Neural cell (in vitro differentiated cells): ENCODE measurements at regions not wholly inside any gene's neighbourhood (a gene's known extent, or its start where the extent isn't known, plus 50 kb on each side); places are given as distances from the start of the nearest gene placed in this dataset.

Experiments used
- H2AFZ ChIP-seq: fragments of 200-600, 300-800 bp; sonication (generic), shearing (Covaris generic); 2 replicates; pipeline ENCODE4 v1.6.0; 2014; ENCODE audit warnings: low read depth, mild to moderate bottlenecking, antibody characterized with exemption, low read length, moderate library complexity
- H3F3A ChIP-seq: fragments of 200-600 bp; shearing (Covaris generic); 2 replicates; pipeline ENCODE4 v1.6.1; 2016; ENCODE audit warnings: mild to moderate bottlenecking, moderate library complexity, mixed read lengths, antibody characterized with exemption, low read length; ENCODE audit not compliant: insufficient read depth, poor library complexity, severe bottlenecking
- H3K27ac ChIP-seq: fragments of 200-600, 300-800 bp; sonication (generic), shearing (Covaris generic); 2 replicates; pipeline ENCODE4 v1.5.1; 2014; ENCODE audit warnings: mild to moderate bottlenecking, low read length, moderate library complexity
- H3K27me3 ChIP-seq: fragments of 300-800, 200-600 bp; sonication (generic), shearing (Covaris generic); 2 replicates; pipeline ENCODE4 v1.6.0; 2014; ENCODE audit warnings: mild to moderate bottlenecking, low read depth, low read length, moderate library complexity; ENCODE audit not compliant: insufficient read depth
- H3K36me3 ChIP-seq: fragments of 300-800, 200-600 bp; sonication (generic), shearing (Covaris generic); 2 replicates; pipeline ENCODE4 v1.5.1; 2014; ENCODE audit warnings: mild to moderate bottlenecking, antibody characterized with exemption, low read length, moderate library complexity; ENCODE audit not compliant: insufficient read depth
- H3K4me2 ChIP-seq: fragments of 300-800, 200-600 bp; sonication (generic), shearing (Covaris generic); 2 replicates; pipeline ENCODE4 v1.6.0; 2014; ENCODE audit warnings: mild to moderate bottlenecking, low read length
- H3K4me3 ChIP-seq: fragments of 300-800, 200-600 bp; sonication (generic), shearing (Covaris generic); 2 replicates; pipeline ENCODE4 v1.5.1; 2014; ENCODE audit warnings: mild to moderate bottlenecking, low read length, moderate library complexity
- H3K79me2 ChIP-seq: fragments of 200-600 bp; shearing (Covaris generic); replicated peaks from 2 replicates; pipeline ENCODE4 v1.6.0; 2014; ENCODE audit warnings: mild to moderate bottlenecking, low read length, moderate library complexity; ENCODE audit not compliant: insufficient read depth
- H3K9ac ChIP-seq: fragments of 300-800, 200-600 bp; sonication (generic), shearing (Covaris generic); 2 replicates; pipeline ENCODE4 v1.6.1; 2016; ENCODE audit warnings: mild to moderate bottlenecking, low read length, mixed read lengths
- H3K9me2 ChIP-seq: fragments of 200-600 bp; shearing (Covaris generic); 2 replicates; pipeline ENCODE4 v1.6.1; 2016; ENCODE audit warnings: mild to moderate bottlenecking, low read length, mixed read lengths; ENCODE audit not compliant: insufficient read depth
- H3K9me3 ChIP-seq: fragments of 200-600, 300-800 bp; sonication (generic), shearing (Covaris generic); 2 replicates; pipeline ENCODE4 v1.6.1; 2016; ENCODE audit warnings: mild to moderate bottlenecking, mixed run types, low read length, moderate library complexity, mixed read lengths
- H4K20me1 ChIP-seq: fragments of 200-600 bp; shearing (Covaris generic); 2 replicates; pipeline ENCODE4 v1.6.1; 2016; ENCODE audit warnings: mild to moderate bottlenecking, mixed run types; ENCODE audit not compliant: insufficient read depth
- EP300 ChIP-seq: fragments of 450-650 bp; conservative IDR thresholded peaks from 2 replicates; pipeline ENCODE4 v1.6.1; 2014; ENCODE audit warnings: antibody characterized with exemption, mild to moderate bottlenecking, moderate library complexity; ENCODE audit not compliant: poor library complexity, severe bottlenecking
- EZH2 ChIP-seq: fragments of 200-600, 300-800 bp; shearing (Covaris generic), sonication (generic); IDR thresholded peaks from 2 replicates; pipeline ENCODE4 v1.6.1; 2014; ENCODE audit warnings: antibody characterized with exemption, low read length, borderline replicate concordance, mild to moderate bottlenecking; ENCODE audit not compliant: insufficient read depth, poor library complexity, severe bottlenecking
- MXI1 ChIP-seq: fragments of 450-650 bp; conservative IDR thresholded peaks from 2 replicates; pipeline ENCODE4 v1.6.1; 2014; ENCODE audit warnings: antibody characterized with exemption, mild to moderate bottlenecking; ENCODE audit not compliant: poor library complexity, severe bottlenecking
- POLR2AphosphoS5 ChIP-seq: IDR thresholded peaks from 2 replicates; pipeline ENCODE4 v1.6.1; 2012
- RAD21 ChIP-seq: fragments of 450-650 bp; conservative IDR thresholded peaks from 2 replicates; pipeline ENCODE4 v1.6.1; 2014; ENCODE audit warnings: antibody characterized with exemption, mild to moderate bottlenecking, moderate library complexity
- SMC3 ChIP-seq: fragments of 450-650 bp; conservative IDR thresholded peaks from 2 replicates; pipeline ENCODE4 v1.6.1; 2014; ENCODE audit warnings: antibody characterized with exemption, mild to moderate bottlenecking, moderate library complexity; ENCODE audit not compliant: poor library complexity
- TAF1 ChIP-seq: IDR thresholded peaks from 2 replicates; pipeline ENCODE4 v1.6.1; 2012; ENCODE audit warnings: low read depth
- TF ChIP-seq, protein P1 (sequence below): fragments of 450-650 bp; IDR thresholded peaks from 2 replicates; pipeline ENCODE4 v1.5.1; 2014; ENCODE audit warnings: antibody characterized with exemption, mild to moderate bottlenecking, moderate library complexity; ENCODE audit not compliant: poor library complexity, severe bottlenecking
- TF ChIP-seq, protein P2 (sequence below): IDR thresholded peaks from 2 replicates; pipeline ENCODE4 v1.6.1; 2012; ENCODE audit warnings: borderline replicate concordance

DNA sequence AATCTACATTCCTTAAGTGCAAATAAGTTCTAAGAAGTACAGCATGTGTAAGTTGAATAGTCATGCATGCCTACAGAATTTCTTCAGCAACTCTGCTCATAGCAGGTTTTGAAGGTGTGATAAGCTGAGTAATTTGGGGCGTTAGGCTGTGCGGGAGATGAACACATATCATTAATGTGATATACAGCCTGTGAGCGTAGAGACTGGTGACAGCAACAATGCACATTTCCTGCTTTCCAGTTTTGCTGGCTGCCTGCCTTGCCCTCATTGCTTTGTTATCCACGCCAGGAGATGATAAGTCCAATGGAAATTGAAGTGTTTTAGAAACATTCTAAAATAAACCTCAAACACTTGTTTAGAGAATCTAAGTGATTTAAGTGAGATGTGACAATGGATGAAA, 1709.4 kb downstream of the ARAP2 start:
- no peak overlapping the region for H2AFZ ChIP-seq
- H4K20me1 ChIP-seq: no peaks in the 10 kb centered on the region
- TF ChIP-seq POLR2AphosphoS5 (no peak), EZH2 (no peak), EP300 (no peak), RAD21 (no peak), TAF1 (no peak), SMC3 (no peak), MXI1 (no peak)
- TF ChIP-seq, protein P1, sequence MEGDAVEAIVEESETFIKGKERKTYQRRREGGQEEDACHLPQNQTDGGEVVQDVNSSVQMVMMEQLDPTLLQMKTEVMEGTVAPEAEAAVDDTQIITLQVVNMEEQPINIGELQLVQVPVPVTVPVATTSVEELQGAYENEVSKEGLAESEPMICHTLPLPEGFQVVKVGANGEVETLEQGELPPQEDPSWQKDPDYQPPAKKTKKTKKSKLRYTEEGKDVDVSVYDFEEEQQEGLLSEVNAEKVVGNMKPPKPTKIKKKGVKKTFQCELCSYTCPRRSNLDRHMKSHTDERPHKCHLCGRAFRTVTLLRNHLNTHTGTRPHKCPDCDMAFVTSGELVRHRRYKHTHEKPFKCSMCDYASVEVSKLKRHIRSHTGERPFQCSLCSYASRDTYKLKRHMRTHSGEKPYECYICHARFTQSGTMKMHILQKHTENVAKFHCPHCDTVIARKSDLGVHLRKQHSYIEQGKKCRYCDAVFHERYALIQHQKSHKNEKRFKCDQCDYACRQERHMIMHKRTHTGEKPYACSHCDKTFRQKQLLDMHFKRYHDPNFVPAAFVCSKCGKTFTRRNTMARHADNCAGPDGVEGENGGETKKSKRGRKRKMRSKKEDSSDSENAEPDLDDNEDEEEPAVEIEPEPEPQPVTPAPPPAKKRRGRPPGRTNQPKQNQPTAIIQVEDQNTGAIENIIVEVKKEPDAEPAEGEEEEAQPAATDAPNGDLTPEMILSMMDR: no peak
- TF ChIP-seq, protein P2, sequence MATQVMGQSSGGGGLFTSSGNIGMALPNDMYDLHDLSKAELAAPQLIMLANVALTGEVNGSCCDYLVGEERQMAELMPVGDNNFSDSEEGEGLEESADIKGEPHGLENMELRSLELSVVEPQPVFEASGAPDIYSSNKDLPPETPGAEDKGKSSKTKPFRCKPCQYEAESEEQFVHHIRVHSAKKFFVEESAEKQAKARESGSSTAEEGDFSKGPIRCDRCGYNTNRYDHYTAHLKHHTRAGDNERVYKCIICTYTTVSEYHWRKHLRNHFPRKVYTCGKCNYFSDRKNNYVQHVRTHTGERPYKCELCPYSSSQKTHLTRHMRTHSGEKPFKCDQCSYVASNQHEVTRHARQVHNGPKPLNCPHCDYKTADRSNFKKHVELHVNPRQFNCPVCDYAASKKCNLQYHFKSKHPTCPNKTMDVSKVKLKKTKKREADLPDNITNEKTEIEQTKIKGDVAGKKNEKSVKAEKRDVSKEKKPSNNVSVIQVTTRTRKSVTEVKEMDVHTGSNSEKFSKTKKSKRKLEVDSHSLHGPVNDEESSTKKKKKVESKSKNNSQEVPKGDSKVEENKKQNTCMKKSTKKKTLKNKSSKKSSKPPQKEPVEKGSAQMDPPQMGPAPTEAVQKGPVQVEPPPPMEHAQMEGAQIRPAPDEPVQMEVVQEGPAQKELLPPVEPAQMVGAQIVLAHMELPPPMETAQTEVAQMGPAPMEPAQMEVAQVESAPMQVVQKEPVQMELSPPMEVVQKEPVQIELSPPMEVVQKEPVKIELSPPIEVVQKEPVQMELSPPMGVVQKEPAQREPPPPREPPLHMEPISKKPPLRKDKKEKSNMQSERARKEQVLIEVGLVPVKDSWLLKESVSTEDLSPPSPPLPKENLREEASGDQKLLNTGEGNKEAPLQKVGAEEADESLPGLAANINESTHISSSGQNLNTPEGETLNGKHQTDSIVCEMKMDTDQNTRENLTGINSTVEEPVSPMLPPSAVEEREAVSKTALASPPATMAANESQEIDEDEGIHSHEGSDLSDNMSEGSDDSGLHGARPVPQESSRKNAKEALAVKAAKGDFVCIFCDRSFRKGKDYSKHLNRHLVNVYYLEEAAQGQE: no peak
- H3F3A ChIP-seq: no peaks in the 10 kb centered on the region
- H3K4me2 ChIP-seq: no peak overlapping the region
- no peaks in the 10 kb centered on the region for H3K27me3 ChIP-seq
- no peak overlapping the region for H3K27ac ChIP-seq
- H3K9me2 ChIP-seq: no peaks in the 10 kb centered on the region
- H3K9me3 ChIP-seq: no peaks in the 10 kb centered on the region
- H3K79me2 ChIP-seq: no peaks in the 10 kb centered on the region
- no peaks in the 10 kb centered on the region for H3K36me3 ChIP-seq
- H3K9ac ChIP-seq: no peak overlapping the region
- H3K4me3 ChIP-seq: no peak overlapping the region

DNA sequence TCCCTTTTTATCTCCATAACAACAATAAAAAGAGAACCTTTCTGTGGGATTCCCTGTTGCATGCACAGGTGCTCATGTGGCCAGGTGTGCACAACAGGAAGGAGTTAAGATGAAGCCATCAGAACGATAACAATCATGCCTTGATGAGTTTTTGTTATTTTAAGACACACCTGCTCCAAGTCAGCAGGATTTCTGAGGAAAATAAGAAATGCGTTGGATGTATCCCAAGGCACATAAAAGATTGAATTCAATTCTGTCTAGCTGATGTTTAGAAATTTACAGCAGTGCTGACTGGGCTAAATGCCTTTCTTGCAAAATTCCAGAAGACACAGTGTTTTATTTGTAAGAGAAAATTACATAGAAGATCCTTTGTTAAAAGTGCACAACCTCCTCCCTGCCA, 1678.2 kb downstream of the ARAP2 start:
- H2AFZ ChIP-seq: no peak overlapping the region
- no peaks in the 10 kb centered on the region for H3K9me2 ChIP-seq
- H3K4me3 ChIP-seq: no peak overlapping the region
- no peak overlapping the region for H3K4me2 ChIP-seq
- H3K9me3 ChIP-seq: no peaks in the 10 kb centered on the region
- no peaks in the 10 kb centered on the region for H4K20me1 ChIP-seq
- H3K9ac ChIP-seq: no peak overlapping the region
- H3F3A ChIP-seq: no peaks in the 10 kb centered on the region
- no peaks in the 10 kb centered on the region for H3K36me3 ChIP-seq
- H3K79me2 ChIP-seq: no peaks in the 10 kb centered on the region
- no peaks in the 10 kb centered on the region for H3K27me3 ChIP-seq
- TF ChIP-seq SMC3 (no peak), RAD21 (no peak)
- TF ChIP-seq, protein P2: no peak
- no peak overlapping the region for H3K27ac ChIP-seq
